GM18519 (cell line): ENCODE measurements at regions not wholly inside any gene's neighbourhood (a gene's known extent, or its start where the extent isn't known, plus 50 kb on each side); places are given as distances from the start of the nearest gene placed in this dataset.

ENCODE experiments used
- ATAC-seq: cut with Tn5 transposase; IDR thresholded peaks from one replicate; pipeline ENCODE4 v1.9.1; 2021; ENCODE audit warnings: mild to moderate bottlenecking, moderate library complexity; ENCODE audit not compliant: unreplicated experiment, low FRiP score

DNA sequence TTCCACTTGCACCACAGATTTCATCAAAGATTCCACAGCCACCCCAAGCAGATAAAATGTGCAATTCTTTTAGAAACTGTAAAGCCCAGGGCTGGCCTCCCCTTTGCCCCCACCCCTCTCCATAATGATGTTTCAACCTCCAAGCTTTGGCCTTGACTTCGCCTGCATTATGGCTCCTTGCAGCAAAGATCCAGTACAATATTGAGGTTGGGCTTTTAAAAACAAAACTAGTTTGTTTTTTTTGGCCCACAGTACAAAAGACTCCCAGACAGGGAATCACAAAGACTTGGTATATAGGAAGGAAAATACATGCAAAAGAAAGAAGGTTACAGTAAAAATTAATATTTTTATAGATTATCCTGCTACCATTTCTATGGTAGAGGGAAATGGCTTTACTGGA, 356.5 kb upstream of the PTBP2 start:
- ATAC-seq = no peak

DNA sequence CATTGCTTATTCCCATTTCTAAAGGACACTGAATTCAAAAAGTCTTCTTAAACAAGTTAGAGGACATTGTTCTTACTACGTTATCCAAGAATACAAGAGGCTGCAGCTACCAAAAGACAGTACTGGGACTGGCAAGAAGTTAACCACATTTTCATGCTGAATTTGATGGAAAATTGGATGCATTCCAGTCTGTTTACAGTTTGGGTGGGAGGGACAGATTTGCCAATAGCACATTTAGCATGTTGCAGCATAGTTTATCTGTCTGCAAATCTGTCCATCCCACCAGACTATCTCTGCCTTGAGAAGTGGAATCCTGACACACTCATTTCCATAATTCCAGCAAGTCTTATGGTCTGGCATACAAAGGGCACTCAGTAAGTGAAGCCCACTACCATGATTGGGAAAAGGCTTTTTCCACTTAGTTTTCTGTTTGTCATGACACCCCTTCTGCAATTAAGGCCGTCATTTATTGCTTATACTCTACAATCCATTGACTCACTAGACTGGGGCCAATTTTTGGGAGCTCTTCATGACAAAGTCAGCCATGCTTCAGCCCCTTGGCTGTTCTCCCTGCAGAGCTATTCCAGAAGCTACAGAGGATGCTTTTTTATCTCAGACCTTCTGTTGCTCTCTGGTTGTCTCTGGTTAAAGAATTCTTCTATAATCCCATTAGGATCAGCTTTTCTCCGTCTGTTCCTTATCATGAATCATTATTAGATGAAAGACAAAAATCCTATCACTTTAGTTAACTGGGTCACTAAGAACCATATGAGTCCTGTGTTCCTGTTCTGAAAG, 355.8 kb upstream of the PTBP2 start:
- no peak for ATAC-seq

- ATAC-seq = no peak
Observed at GRCh38 chr1:96366516-96366915, 355.1 kb upstream of the PTBP2 start.

DNA sequence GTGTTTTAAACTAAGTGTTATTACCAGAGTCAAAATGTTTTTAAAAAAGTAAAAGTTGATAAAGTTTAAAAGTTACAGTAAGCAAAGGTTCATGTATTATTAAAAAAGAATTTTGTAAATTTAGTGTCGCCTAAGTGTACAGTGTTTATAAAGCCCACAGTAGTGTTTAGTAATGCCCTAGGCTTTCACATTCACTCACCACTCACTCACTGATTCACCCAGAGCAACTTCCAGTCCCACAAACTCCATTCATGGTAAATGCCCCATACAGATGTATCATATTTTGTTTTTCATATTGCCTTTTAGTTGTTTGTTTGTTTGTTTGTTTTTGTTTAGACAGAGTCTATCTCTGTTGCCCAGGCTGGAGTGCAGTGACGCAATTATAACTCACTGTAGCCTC, 353.8 kb upstream of the PTBP2 start:
- ATAC-seq = no peak

GRCh38 chr1:96370757-96371156, 350.8 kb upstream of the PTBP2 start:
- no peak for ATAC-seq

- no peak for ATAC-seq
Observed at GRCh38 chr1:96372881-96373280, 348.7 kb upstream of the PTBP2 start.

GRCh38 chr1:96374076-96374762, 347.4 kb upstream of the PTBP2 start:
- ATAC-seq = no peak

DNA sequence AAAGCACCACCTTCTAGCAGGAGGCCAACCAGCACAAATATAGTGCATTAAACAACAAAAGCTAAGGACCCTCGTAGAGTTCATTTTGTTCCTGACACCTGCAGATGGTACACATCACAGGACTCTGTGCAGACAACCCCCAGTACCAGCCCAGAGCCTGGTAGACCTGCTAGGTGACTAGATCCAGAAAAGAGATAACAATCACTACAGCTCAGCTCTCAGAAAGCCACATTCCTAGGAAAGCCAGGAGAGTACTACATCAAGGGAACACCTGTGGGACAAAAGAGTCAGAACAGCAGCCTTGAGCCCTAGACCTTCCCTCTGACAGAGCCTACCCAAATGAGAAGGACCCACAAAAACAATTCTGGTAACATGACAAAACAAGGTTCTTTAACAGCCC, 344.7 kb upstream of the PTBP2 start:
- ATAC-seq = no peak

GRCh38 chr1:96384611-96385010, 337.0 kb upstream of the PTBP2 start:
- no peak for ATAC-seq

DNA sequence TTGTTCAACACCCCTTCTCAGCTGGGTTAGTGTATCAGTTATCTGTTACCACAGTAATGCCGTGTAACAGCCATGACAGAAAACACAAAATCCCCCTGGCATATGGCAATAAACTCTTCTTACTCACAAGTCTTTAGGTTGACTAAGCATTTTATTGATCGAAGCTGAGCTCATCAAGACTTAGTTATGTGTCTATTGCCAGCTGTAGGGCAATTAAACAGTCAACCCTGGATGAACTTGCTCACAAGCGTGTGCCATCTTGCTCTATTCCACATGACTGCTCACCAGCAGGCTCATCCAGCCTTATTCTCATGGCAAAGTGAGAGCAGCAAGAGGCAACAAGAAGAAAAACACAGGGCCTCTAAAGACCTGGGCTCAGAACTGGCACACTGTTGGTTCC, 333.8 kb upstream of the PTBP2 start:
- ATAC-seq = no peak

DNA sequence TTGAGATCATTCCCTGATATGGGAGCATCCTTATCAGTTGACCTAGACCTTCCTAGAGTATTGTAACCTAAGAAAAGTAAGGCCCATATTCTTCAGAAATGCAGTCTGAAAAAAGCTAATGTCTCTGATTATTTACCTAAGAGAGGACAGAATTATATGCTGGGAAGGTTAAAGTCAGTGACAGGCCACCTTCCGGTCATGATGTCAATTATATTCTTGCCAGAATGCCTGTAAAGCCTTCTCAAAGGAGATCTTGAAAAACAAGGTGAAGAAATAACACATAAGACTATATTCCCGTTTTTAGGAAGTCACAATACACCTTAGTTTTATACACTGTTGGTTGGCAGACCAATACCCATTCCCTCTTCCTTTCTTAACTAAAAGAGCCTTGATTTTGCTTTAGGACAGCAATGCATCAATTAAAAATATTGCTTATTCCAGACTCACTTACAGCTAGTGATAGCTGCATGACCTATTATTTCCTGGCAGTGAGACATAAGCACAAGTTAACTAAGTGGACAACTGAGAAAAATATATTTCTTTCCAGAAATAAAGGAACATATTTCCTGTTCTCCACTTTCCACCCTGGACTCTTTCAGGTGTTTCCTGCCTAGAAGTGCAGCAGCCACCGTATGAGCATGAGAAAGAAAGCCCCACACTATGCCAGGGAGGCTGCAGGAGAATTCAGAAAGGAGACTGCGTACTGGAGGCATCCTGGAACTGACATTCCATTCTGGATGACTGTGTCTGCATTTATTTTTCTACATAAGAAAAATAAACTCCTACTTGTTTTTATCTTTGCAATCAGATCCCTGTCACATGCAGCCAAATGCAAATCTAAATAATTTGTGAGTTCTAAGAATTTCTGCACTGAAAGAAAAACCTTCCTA, 332.9 kb upstream of the PTBP2 start:
- no peak for ATAC-seq

- ATAC-seq = no peak
Observed at GRCh38 chr1:96400089-96400488, 321.5 kb upstream of the PTBP2 start.

GRCh38 chr1:96409087-96409486, 312.5 kb upstream of the PTBP2 start:
- no peak for ATAC-seq

GRCh38 chr1:96409689-96410088, 311.9 kb upstream of the PTBP2 start:
- ATAC-seq = no peak

- ATAC-seq = no peak
Observed at GRCh38 chr1:96411006-96411405, 310.6 kb upstream of the PTBP2 start.

GRCh38 chr1:96414598-96414997, 307.0 kb upstream of the PTBP2 start:
- ATAC-seq = no peak

- ATAC-seq = no peak
Observed at GRCh38 chr1:96416111-96416595, 305.4 kb upstream of the PTBP2 start.

DNA sequence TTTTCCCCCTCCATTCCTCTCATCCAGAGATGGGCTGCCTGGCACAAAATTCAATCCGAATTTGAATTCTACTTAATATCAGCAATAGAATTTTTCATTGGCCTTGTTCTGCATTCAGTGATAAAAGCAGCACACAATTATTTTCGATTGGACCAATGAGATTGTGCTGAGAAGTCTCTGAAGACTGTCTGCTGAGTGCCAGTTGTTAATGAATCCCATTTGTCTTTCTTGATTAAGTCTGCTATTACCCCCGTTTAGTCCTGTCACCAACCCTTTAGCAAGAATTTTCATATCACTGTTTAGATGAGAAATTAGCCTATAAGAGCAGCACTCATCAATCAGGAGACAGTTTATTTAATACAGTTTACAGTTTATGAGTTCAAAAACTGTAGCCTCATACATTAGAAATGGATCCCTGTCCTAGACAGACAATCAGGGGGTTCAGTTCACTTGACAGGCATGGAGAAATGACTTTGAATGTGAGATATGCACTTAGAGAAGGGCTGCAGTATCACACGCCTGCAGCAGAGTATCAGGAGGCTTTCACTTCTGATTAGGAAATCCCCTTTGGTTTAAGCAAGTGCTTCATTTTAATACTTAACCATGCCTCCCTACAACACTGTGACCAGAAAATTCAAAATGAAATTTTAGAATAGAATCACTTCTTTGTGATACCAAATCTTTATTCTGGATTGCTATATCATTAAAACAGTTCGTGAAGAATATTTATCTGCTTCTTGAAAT, 304.7 kb upstream of the PTBP2 start:
- ATAC-seq = peak; percentile 86

DNA sequence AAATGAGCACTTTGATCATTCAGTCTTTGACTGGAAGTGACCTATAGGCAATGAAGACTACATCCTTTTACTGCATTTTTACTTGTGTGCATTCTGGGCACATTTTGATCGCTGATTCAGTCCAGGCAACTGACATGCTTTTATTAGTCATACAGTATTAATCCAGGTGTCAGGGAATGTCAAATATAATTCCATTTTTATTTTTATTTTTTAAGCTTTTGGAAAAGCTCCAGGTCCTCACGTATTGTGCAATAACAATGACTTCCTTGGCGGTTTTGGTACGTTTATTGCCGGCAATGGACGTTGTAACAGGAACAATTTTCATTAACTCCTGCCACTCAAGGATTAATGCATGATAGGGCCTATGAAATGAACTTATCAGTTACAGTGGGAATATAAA, 302.6 kb upstream of the PTBP2 start:
- no peak for ATAC-seq

DNA sequence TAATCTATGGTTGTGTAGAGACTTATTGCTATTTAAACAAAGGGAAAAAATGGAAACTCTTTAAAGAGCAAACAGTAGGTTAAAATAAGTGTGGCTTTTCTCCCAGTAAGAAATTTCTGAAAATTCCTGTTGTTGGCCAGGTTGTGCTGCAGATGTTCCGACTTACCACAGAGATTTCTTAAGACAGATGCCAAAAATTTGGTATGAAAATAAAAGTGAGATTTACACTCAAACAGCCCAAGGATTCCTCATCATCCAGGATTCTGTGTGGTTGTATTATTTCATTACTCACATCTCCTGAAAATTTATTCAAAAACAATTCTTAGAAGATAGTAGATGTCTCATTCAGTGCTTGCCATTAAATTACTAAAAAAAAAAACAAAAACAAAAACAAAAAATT, 296.7 kb upstream of the PTBP2 start:
- no peak for ATAC-seq
